Ureter (tissue), 1 donor: ENCODE measurements at regions not wholly inside any gene's neighbourhood (a gene's known extent, or its start where the extent isn't known, plus 50 kb on each side); places are given as distances from the start of the nearest gene placed in this dataset.

Experiments
- DNase-seq: peaks from one replicate; pipeline ENCODE4 v3.0.0-alpha.2; 2020; ENCODE audit warnings: low spot score
- donor health status: DM: yes; HTN: yes; CAD: no.

DNA sequence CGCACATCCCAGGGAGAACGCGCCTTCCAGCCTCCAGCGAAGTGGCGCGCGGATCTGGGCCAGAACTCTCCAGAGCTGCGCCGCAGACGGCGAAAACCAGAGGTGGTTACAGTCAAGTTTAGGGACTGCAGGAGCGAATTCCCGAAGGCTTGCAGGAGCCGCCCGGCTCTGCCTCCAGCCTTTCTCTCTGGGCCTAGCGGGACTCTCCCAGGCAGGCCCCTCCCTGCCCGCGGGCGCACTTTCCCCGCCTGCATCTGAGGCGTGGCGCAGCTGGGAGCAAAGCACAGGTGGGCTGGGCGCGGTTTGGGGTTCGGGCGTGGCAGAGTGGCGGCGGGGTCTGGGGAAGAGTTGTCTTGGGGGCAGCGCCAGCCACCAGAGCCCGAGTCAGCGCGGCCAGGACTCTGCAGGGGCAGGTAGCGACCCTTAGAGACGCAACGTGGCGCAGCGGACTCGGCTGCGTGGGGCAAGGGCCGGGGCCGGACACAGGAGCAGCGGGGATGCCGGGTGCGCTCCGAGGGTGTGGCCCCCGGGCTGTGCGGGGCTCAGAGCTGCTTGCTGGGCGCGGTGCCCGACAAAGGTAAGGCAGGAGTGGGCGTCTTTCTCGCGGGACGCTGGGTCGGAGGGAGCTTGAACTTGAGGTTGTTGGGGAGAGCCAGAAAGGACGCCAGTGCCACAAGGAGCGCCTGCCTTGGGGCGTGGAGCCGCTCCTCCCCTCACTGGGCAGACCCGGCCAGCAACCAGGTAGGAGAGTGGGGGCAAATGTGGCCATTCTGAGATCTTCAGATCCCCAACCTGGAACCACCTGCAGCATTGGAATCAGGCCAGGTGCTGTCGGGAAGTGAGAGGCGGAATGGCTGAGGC lies 1126.0 kb downstream of the AACS start:
- DNase-seq, result no peak

DNA sequence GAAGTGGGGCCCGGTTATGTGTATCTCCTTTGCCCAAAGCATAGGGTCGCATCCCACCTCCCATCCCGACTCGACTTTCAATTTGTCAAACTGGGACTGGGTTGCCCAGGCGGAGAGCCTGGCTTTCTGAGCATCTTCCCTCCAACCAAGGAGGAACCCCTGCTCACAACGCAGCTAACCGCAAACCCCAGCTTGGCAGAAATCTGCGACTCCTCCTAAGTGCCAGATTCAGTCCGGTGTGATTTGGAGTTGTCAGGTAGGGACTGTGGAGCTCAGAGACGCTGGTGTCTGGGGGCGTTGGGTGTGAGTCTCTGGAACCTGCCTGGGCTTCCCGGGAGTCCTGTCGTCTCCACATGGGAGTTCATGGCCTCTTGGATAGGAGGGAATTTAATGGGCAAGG lies 1126.7 kb downstream of the AACS start:
- DNase-seq, result no peak

DNA sequence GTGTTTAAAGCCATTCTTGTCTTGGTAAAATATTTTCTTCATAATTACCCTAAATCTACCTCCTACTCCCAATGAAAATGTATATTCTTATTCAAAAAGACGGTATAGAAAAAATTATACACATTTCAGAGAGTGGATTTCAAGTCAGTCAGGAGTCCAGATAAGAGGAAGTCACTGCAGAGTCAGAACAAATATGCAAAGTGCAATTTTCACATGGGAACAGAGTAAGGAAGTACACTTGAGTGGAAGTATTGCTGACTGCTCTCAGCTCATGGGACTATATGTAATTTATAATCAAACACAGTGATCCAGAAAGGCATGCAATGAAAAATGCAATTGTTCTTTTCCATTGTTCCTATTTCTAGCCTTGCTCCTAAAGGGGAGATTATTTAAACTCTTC lies 1128.0 kb downstream of the AACS start:
- DNase-seq, result no peak

DNA sequence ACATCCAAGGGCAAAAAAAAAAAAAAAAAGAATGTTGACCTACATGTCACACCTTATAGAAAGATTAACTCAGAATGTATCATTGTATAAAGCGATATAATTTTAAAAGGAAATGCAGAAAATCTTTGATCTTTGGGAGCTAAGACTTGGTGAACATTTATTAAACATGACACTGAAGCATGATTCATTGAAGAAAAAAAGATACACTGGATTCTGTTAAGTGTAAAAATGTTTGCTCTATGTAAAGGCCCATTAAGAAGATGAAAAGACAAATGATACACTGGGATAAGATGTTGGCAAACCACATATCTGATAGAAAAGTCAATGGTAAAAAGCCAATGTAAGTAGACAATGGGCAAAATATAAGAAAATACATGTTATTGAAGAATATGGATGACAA lies 1131.0 kb downstream of the AACS start:
- DNase-seq, result no peak

DNA sequence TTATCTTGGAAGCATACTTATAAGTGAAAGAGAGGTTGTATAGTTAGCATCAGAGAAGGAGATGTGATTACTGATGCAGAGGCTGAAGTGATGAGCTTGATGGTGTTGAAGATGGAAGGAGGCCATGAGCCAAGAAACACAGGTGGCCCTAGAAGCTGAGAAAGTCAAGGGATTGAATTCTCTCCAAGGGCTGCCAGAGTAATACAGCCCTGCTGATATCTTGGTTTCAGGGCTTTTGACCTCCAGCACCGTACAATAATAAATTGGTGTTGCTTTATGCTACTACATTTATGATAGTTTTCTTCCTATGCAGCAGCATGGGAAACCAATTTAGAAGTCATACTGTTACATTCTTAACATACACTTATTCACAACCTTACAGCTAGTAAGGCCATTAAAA lies 1133.3 kb downstream of the AACS start:
- DNase-seq, result no peak

DNA sequence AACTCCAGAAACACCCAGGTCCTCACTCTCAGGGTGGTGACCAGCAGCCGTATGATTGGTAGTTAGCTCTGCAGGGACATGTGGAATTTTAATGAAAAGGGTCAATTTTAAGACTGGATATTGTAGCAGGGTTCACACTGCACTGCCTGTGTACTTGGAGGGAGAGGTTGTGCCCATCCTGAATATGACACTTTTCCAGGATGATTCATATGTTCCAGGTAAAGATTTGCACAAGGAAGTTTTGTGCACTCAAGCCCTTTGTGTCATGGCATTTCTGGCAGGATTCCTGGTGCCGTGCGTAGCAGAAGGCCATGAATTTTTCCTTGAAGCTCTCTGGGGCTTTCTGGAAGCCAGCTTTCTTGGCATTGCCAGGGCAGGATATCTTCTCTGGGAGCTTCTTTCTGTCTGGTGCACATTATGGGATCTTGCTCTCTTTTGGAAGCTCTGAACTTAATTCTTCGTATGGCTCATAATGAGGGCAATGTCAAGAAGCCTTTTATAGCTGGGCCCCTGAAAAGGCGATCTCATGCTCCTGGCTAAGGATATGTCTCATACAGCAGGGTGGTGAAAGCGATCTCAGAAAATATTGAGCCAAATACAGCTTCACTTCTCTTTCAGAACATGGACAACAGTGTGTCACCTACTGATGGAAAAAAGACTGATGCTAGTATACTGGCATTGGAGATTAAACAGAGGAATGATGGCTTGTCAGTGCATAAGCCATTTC lies 1133.9 kb downstream of the AACS start:
- DNase-seq, result no peak

DNA sequence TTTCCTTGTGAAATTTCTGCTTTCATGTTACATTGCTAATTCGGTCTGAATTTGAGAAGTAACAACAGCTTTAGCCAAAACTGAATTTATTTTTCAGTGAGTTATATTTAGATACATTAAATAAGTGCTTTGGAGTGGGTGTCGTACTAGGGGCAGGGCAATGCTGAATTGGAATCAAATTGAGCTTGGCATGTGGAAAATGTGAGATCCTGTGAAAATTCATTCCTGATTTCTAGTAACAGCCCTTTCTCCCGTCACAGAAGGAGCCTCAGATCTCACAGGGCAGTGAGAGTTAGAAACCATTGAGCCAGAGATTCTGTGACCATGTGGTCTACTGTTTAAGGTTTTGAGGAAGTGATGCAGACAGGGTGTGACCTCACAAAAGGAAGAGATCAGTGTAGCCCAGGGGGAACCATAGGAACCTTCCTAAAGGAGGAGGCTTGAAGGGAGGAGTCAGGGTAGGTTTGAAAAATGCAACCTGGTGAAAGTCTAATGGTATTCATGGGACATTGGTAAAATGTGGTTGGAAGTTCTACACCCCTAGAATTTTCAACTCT lies 1136.8 kb downstream of the AACS start:
- no peak for DNase-seq

DNA sequence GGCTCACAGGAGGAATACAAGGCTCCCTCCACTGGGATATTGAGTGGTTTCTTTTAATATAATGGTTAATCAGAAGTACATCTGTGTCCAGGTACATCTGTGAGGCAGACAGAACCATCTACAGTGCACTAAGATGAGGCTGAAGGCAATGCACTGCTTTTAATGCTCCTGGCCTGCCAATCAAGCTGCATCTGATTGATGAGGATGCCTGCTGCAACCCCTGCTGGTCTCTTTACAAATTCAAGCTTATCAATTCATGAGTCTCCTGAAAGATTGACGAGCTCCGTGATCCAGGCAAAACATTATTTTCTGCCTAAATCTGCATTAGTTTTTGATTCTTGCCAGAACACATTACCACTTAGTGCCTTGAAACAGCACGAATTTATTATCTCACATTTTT lies 1139.1 kb downstream of the AACS start:
- no peak for DNase-seq

DNA sequence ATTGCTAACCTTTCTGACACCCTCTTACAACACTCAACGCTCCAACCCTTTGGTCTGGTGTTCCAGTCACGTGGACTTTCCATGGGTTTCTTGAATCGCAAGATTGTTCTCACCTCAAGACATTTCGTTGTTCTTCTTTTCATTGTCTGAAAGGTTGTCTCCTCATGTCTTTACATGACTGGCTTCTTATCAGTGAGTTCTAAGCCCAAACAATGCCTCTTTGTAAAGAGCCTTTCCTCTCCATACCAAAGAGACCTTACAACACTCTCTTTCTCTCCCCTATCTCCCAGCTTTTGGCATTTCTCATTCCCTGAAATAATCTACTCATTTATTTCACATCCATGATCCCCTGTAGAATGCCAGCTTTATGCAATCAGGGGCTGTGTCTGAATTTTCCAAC lies 1144.8 kb downstream of the AACS start:
- DNase-seq, result no peak

DNA sequence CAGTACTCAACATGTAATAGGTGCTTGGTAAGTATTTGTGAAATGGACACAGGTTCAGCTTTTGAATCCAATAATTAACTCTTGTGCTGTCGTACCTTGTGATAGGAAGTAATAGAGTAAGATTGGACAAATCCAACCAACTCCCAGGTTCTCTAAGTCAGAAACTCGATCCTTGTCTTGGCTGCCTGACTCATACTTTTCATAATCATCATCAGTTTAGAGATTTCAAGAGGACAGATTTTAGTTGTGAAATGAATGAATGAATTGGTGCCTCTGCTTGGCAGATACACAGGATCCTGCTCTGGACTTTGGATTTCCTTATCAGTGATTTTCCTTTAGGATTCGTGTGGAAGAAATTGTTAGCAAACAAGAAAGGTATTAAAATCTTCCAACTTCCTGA lies 1145.2 kb downstream of the AACS start:
- DNase-seq, result no peak

DNA sequence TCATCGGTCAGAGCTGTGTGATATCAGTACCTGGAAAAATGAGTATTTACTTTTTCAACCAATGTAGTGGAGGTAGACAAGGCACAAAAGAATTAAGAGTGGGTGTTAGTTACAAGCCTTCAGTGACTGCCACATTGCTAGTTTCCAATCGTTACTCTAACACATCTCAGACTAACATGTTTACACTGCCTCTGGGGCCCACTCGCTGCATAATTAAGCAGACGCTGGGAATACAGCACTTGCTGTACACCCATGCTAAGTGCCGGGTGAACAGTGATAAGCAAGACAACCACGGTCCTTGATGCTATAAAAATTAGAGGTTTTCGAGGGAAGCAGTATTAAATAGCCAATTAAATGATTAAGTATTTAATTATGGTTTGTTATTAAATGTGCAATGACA lies 1147.6 kb downstream of the AACS start:
- DNase-seq, result no peak

DNA sequence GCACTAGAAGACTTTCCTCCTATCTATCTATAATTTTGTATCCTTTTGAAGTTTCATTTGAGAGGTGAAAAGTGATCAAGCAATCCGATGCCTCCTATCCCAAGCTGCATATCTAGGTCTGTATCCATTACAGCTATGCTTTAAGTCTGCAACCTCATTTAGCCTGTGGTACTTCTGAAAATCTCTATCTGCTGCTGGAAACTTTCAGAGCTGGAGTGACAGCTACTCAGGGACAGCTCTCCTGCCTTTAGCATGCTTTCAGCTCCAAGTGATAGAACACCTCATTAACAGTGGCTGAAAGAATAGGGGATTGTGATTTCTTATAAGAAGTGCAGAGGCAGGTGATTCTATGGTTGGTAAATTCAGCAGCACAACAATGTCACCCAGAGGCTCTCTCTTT lies 1153.5 kb downstream of the AACS start:
- DNase-seq, result no peak

DNA sequence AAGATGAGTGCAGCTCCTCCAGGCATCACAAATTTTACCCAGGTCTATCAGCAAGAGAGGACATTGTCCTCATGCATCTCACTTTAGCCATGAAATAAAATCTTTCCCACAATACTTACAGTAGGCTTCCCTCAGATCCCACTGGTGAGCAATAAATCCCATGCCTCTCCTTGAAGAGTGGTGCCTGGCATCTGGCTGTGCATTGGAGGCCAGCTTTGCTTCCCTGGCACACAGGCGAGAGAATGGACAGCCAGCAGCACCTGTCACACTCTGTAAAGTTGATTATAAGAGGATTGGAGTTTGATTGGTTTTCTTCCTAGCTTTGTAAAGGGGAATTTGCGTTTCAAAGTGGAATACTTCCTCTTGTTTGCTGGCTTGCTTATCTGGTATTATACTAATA lies 1153.9 kb downstream of the AACS start:
- no peak for DNase-seq

DNA sequence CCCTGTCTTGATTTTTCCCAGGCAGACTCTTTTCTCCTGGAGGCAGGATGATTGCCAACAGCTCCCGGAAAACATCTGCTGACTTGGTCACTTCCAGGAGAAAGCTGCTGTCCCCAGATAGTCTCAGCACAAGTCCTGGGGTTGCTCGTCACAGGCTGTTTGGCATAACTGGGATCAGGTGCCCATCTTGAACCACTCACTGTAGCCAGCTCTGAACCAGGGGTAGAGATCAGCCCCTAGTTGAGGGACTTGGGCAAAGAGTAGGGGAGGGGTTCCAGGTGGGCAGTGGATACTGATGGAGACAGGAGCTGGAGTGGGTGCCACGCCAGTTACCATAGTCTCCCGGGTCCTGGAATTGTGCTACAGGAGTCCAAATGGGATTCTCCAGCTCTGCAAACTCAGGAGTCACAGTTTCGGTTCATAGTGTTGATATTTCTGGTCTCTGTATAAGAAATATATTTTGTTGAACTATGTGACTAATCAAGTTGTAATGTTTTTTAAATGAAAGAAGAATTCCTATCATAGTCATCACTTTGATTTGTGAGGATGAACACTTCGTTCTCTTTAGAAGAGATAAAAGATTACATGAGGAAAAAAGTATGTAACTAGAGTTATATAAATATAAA lies 1154.5 kb downstream of the AACS start:
- no peak for DNase-seq

DNA sequence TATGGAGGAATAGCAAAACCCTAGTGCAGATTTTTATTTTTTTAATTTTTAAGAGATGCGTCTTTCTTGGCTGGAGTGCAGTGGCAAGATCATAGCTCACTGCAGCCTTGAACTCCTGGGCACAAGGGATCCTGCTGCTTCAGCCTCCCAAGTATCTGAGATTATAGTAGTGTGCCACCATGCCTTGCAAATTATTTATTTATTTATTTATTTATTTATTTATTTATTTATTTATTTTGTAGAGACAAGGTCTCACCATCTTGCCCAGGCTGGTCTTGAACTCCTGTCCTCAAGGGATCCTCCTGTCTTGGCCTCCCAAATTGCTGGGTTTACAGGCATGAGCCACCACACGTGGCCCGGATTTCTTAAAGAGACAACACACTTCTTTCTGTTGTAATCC lies 1158.8 kb downstream of the AACS start:
- no peak for DNase-seq

DNA sequence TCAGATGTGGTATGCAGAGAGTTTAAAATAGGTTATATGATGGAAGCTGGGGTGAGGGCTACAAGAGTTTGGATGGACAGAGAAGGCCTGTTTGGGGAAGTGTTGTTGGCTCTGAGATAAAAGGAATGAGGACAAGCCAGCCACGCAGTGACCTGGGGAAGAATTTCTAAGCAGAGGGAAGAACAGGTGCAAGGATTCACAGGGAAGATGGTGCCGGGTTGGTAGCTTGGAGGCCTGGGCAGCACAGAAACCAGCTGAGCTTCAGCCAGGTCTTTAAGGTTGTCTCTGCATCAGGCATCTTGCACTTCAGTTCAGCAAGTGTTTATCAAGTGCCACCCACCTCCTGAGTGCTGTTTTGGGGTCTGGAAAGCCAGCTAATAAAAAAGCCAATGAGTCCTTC lies 1163.7 kb downstream of the AACS start:
- DNase-seq, result no peak

DNA sequence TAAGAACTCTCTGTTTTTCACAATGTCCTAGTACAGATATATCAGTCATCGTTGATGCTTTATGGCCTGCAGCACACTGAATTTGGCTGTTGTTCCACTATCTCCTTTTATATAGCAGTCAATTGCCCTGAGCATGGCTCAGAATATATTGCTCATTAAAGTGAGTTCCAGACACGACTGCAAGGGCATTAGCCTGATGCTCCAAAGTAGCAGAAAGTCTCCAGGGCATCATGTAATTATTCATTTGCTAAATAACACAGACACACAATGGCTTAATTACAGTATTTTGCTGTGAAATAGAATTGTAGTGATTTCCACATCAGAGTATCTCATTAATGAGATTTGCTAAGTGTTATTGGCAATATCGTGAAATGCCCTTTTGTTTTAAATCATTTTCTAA lies 1167.5 kb downstream of the AACS start:
- DNase-seq, result no peak

DNA sequence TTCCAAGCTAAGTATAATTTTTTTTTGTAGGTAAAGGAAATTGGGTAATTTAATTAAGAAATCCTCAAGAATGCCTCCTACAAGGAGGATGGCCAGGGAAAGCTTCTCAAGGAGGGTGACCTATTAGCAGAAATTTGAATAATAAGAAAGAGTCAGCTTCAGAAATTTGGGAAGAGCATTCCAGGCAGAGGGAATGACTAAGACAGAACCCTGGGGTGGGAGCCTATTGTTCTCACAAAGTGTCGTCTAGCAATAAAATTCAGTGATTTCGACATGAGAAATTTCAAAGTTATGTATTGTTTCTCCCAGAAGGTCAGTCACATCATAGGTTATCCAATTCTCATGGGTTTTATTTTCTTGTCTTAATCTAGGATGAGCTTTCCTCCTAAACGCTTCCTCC lies 1168.4 kb downstream of the AACS start:
- no peak for DNase-seq

DNA sequence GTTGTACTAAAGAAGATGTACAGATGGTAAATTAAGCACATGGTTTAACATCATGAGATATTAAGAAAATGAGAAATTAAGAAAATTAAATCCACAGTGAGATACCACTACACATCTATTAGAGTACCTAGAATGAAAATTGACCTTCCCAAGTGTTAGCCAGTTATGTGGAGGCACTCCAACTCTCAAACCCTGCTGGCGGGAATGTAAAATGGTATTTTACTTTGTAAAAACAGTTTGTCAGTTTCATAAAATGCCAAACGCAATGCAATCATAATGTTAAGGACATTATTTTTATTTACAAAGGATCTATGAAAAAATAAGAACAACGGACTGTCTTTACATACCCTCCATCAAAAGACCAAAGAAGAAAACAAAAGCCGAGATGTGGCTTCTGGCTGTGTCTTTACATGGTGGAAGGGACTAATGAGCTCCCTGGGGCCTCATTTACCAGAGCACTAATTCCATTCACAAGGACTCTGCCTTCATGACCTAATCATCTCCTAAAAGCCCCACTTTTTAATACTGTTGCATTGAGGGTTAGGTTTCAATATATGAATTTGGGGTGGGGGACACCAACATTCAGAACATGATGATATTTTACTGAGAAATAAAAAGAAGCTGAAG lies 1178.7 kb downstream of the AACS start:
- DNase-seq, result no peak

DNA sequence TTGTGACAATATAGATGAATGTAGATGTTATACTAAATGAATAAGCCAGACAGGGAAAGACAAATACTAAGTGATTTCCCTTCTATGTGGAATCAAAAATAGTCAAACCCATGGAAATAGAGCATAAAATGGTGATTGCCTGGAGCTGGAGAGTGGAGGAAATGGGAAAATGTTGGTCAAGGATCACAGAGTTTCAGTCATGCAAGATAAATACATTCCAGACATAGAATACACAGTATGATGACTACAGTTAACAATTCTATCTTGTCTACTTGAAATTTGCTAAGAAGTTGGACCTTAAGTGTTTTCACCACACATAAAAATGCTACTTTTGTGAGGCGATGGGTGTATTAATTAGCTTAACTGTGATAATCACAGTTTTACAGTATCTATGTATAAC lies 1182.7 kb downstream of the AACS start:
- DNase-seq, result no peak

DNA sequence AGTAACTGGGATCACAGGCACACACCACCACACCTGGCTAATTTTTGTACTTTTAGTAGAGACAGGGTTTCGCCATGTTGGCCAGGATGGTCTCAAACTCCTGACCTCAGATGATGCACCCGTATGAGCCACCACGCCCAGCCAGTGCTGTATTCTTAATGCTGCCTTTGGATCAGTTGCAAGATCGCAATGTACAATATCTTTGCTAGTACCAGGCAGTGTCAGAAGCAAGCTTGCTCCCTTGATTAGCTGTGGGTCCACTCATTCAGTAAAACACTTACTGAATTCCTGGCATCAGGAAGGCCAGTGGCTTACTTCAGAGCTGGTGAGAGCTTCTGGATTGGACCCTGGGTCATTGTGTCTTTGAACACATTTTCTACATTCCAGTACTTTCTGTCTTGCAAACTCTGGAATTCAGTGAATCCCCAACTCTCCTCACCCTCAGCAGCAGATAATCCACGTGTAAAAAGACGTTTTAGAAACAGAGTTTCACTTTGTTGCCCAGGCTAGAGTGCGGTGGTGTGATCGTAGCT lies 1183.7 kb downstream of the AACS start:
- no peak for DNase-seq

DNA sequence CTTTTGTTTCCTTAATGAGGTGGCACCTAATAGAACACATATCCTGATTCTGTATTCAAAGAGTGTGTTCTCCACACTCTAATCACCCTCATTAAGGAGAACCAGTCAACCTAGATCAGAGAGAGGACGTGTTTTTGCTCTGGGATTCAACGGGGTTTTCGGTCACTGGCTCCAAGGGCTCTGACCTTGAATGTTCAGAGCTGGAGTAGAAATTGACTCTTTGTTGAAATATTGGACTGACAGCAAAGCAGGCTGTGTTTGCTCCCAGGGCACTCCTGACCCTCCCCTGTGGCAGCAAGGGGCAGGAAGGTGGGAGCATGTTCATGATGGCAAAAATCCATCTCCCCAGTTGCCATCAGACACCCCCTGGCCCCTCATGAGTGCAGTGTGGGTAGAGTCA lies 1193.0 kb downstream of the AACS start:
- DNase-seq, result no peak
